ENCODE measurements at regions not wholly inside any gene's neighbourhood (a gene's known extent, or its start where the extent isn't known, plus 50 kb on each side); places are given as distances from the start of the nearest gene placed in this dataset.

GRCh38 chr4:24256547-24256946, 327.8 kb downstream of the DHX15 start:
- DNase-seq (ENCODE audit: low read depth) = no peak
- H3K4me3 ChIP-seq (ENCODE audit: low read depth, low read length) = no peak overlapping the region
- TF ChIP-seq CTCF (conservative IDR thresholded peaks at IDR 0.05; ENCODE audit: low read depth, low read length) = no peak

- H3K4me3 ChIP-seq (ENCODE audit: low read depth, low read length) = no peak overlapping the region
- no peak for DNase-seq (ENCODE audit: low read depth)
- no peak for TF ChIP-seq CTCF (conservative IDR thresholded peaks at IDR 0.05; ENCODE audit: low read depth, low read length)
Measured at GRCh38 chr4:24256066-24256465, 328.3 kb downstream of the DHX15 start.

- no peak for TF ChIP-seq CTCF (conservative IDR thresholded peaks at IDR 0.05; ENCODE audit: low read depth, low read length)
- DNase-seq (ENCODE audit: low read depth) = no peak
Measured at GRCh38 chr4:24252121-24252520, 332.2 kb downstream of the DHX15 start.

GRCh38 chr4:24251589-24251988, 332.8 kb downstream of the DHX15 start:
- no peak for DNase-seq (ENCODE audit: low read depth)
- no peak overlapping the region for H3K4me3 ChIP-seq (ENCODE audit: low read depth, low read length)
- no peak for TF ChIP-seq CTCF (conservative IDR thresholded peaks at IDR 0.05; ENCODE audit: low read depth, low read length)

More at GRCh38 chr4:24252121-24252520, 332.2 kb downstream of the DHX15 start:
- no peak overlapping the region for H3K4me3 ChIP-seq (ENCODE audit: low read depth, low read length)

- H3K4me3 ChIP-seq (ENCODE audit: low read depth, low read length) = no peak overlapping the region
- DNase-seq (ENCODE audit: low read depth) = no peak
- TF ChIP-seq CTCF (conservative IDR thresholded peaks at IDR 0.05; ENCODE audit: low read depth, low read length) = no peak
Measured at GRCh38 chr4:24249972-24250371, 334.4 kb downstream of the DHX15 start.

- H3K4me3 ChIP-seq (ENCODE audit: low read depth, low read length) = no peak overlapping the region
- no peak for TF ChIP-seq CTCF (conservative IDR thresholded peaks at IDR 0.05; ENCODE audit: low read depth, low read length)
Measured at GRCh38 chr4:24248674-24249630, 335.4 kb downstream of the DHX15 start.

GRCh38 chr4:24245491-24245820, 338.9 kb downstream of the DHX15 start:
- no peak overlapping the region for H3K4me3 ChIP-seq (ENCODE audit: low read depth, low read length)
- no peak for DNase-seq (ENCODE audit: low read depth)
- TF ChIP-seq CTCF (conservative IDR thresholded peaks at IDR 0.05; ENCODE audit: low read depth, low read length) = no peak

More at GRCh38 chr4:24248674-24249630, 335.4 kb downstream of the DHX15 start:
- DNase-seq (ENCODE audit: low read depth) = no peak

Data from epithelial cell of proximal tubule (primary cell).